ENCODE measurements at regions not wholly inside any gene's neighbourhood (a gene's known extent, or its start where the extent isn't known, plus 50 kb on each side); places are given as distances from the start of the nearest gene placed in this dataset.
"Not testable (repeated sequence)": the region's sequence is repeated elsewhere in the genome, so short reads cannot be mapped to it uniquely, and the experiment has no call there.

DNA sequence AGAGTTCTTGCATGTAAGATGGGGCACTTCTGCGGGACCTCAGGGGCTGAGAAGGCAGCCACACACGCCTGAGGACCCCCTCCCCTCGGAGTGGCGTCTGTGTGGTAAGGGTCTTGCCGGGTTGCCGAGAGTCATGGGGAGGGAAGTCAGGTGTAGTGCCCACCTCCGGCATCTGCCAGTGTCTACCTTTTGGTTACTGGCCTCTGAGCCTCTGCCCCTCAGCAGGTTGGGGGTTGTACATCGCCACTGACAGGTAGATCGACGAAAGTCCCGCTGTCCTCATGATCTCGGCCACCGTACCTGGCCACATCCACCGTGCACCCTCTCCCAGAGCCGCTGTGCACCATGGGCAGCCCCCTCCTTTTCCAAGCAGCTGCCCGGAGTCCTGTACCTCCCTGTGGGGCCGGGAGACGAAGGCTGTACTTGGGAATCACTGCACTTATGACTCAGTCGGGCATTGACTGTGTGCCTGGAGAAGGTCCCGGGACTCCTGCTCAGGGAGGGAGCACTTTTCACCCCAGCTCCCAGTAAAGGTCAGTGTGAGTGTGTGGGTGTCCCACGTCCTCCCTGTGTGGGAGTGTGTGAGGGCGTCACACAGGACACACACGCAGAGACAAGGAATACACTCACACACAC, 332.4 kb upstream of the MYT1L start:
- no peak for DNase-seq

DNA sequence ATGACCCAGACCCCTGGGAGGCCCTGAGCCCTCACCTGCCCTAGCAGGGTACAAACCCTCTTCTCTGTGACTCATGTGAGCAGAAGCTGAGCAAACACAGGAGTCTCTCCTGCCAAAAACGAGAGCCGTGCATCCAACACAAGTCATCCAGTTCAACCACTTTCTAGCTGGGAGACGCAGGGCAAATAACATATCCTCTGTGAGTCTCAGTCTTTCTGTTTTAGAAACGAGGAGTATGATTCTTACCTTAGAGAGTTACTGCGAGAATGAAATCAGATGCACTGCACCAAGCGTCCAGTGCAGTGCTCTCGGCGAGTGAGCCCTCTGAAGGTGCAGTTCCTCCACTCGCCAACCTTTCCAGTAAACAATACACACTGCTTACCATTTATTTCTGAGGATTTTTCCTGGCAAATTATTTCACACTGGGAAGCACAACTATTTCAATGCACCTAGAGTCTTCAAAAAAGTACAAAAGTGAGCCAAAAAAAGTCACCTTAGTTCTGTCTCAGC, 331.8 kb upstream of the MYT1L start:
- no peak for DNase-seq

DNA sequence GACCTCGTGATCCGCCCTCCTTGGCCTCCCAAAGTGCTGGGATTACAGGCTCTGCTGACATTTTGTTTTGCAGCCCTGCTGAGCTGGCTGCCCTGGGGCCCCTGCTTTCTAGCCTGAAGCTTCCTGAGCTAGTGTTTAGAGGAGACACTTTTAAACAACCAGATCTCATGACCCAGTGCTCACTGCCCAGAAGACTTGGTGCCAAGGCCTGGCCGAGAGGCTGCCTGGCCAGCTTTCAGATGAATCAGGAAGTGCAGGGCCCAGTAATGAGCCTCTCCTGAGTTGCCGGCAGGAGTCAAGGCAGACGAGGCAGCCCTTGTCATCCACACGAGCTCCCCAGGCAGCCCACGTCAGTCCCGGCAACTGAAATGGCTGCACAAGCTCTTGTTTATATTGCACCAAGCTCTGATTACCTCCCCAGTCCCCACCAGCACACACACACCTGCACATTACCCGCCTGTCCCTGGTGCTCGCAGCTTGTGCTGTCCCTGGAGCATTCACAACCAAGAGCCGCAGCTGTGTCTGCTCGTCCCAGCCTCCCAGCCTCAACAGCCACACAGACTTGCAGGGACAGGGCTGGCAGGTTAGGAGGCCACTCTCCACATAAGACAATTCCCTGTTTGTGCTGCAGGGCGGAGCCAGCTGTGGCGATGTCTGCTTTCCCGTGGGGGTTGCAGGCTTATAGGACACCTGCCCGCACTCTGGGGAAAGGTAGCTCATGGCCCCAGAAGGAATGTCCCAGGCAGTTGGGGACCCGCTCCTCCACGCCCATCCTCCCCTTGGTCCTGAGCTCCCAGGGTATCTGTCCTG, 331.2 kb upstream of the MYT1L start:
- no peak for DNase-seq

DNA sequence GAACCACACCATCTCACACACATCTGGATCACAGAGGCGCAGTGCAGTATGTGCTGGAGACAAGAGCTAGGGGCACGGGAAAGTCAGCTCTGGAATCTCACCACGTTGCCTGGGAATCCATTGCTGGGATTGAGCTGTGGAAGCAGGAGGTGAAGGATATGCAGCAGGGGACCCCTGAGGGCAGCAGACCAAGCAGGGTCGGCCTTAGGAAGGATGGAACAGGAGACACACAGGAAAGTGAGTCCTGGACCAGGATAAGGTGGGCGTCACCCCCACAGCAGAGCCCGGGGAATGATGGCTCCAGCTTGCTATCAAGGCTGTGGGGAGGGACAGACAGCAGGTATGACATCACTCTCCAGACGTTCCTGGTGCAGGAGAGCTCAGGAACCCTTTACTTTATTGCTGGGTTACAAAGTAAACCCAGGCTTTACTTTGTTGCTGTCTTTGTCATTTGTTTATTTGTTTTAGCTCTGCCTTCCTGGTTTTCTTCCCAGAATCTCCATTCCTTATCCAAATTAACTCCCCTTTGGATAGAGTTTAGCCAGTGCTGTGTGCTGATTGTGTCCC, 329.8 kb upstream of the MYT1L start:
- no peak for DNase-seq

DNA sequence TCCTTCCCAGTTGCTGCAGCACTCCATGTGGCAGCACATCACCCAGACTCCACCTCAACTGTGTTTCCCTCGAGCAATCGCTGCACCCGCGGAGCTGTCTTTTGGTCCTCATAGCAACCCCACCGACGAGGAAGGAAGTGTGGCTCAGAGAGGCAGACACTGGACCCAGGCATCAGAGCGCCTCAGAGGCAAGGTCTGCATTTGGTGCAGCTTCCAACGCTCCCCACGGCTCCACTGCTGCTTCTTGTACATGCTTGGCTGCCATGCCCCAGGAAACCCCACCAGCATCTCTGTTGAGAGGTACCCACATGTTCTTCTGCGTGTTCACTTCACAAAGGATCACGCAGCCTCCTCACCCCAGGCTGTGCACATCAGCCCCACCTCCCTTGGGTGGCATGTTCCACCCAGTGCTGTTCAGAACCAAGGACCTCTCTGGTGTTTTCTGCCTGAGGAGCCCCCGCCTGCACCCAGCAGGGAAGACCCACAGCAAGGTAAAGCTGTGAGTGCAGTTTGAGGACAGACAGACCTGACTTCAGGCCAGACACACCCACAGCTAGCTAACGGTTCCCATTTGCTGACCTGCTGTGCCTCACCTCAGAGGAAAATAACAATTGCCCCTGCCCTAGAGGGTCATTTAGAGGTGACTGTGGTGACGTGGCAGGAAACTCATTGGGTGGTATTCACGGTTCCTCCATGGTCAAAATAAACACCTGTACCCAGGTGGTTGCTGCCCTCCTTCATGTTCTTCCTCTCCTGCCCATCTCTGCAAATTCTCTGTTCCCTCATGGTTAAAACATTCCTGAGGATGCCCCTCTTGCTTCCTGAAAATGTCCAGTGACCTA, 326.3 kb upstream of the MYT1L start:
- no peak for DNase-seq

DNA sequence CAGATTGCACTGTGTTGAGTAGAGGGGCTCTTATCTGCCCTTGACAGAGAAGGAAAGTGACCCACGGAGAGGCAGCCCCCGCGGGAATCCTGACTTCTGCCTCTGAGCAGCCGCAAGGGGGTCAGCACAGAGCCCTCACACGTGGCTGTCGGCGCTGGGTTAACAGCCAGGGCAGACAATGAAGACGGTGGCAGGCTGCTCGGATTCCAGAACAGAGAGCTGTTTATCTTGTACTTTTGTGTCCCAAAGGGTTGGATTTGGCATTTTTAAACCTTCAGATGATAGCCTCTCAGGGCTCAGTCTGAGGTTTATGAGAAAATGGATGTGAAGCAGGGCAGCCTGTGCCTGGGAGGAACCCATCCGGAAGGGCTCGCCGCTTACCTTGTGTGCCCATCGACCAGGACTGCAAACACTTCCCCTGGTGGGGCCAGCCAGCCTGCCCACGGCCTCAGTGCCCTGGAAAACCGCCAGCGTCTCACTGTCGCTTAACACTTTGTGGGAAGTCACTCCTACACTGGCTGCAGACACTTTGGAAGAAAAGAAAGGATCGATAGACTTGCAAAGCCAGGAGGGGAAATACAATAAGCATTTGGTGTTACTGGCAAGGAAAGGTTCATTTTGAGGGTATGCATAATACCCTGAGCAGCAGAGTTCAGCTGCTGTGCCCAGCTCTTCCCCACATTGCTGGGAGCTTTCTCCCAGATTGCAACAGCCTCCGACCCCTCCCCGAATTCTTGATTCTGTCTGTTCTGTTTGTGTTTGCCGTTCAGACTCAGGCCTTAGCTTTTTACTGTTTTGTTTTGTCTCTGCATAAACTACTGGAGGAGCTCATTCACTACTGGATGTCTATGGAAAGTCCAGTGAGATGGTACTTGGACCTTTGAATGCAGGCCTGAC, 325.3 kb upstream of the MYT1L start:
- DNase-seq = no peak

DNA sequence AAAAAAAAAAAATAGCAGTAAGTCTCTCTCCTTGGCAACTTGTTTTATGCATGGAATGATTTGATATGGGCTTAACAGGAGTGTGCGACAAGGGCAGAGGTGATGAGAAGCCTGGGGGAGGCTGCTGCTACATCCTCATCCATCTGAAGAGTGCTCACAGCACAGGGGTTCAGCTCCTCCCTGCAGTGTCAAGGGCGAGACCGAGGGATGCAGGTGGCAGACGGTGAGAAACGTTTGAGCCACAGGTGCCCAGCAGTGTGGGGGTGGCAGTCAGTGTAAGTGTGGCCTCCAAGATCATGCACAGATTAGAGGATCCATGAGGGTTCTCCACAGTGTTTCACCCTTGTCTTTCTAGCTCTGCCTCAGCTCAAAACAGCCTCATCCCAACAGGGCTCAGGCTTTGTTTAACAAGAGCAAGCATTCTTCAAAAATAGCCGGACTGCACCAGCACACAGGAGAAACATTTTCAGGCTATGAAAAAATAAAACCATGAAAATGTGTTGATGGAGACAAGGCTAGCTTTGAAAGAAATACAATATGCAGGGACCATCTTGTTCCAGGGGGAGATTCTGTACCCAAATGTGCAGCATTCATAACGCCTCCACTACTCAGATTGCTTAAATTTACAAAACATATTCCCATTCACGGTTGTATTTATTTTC, 324.5 kb upstream of the MYT1L start:
- DNase-seq = no peak

DNA sequence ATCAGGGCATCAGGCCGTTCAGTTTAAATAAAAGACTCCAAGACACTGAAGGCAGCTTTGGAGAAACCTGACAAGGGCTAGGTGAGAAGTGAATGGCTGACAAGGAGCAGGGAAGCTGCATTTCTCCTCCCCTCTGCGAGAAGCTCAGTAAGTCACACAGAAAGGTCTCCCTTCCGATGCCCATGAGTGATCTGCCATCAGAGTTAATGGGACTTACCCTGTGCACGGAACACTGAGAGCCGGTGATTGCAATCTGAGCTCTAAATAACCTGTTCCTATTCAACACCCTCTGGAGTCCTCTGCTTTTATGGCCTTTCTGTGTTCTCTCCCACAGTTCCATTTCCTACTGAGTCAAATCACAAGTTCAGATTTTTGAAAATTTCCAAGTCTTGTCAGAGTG, 322.2 kb upstream of the MYT1L start:
- no peak for DNase-seq

DNA sequence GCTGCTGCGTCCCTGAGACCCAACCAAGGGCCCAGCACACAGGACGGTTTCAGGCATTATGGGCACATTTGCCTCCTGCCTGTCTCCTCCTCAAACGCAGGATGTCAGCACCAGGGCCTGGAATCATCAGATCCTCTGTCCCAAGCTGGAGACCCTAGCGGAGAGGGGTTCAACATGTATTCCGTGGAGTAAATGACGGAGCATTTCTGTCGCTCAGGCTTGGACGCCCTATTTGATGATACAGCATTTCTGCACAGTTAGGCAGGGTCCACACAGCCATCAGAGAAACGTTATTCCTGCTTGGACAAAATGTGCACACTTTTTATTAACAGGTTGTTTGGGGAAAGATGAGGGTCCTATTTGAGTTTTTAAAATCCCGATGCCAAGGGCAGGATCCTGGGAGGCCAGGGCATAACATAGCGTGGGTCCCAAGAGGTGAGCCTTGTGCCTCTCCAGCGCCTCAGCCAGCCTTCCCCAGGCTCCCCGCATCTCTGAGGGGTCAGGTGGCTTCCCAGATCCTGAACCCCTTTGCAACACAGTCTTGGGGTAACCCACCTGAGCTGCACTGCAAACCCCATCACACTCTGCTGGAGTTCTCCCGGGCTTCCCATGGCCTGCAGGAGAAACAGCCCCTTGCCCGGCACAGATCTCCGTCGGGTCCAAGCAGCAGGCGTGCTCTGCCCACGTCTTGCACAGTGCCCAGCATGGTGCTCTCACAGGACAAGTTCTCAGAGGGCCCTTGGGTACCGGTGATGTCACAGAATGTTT, 319.7 kb upstream of the MYT1L start:
- no peak for DNase-seq

DNA sequence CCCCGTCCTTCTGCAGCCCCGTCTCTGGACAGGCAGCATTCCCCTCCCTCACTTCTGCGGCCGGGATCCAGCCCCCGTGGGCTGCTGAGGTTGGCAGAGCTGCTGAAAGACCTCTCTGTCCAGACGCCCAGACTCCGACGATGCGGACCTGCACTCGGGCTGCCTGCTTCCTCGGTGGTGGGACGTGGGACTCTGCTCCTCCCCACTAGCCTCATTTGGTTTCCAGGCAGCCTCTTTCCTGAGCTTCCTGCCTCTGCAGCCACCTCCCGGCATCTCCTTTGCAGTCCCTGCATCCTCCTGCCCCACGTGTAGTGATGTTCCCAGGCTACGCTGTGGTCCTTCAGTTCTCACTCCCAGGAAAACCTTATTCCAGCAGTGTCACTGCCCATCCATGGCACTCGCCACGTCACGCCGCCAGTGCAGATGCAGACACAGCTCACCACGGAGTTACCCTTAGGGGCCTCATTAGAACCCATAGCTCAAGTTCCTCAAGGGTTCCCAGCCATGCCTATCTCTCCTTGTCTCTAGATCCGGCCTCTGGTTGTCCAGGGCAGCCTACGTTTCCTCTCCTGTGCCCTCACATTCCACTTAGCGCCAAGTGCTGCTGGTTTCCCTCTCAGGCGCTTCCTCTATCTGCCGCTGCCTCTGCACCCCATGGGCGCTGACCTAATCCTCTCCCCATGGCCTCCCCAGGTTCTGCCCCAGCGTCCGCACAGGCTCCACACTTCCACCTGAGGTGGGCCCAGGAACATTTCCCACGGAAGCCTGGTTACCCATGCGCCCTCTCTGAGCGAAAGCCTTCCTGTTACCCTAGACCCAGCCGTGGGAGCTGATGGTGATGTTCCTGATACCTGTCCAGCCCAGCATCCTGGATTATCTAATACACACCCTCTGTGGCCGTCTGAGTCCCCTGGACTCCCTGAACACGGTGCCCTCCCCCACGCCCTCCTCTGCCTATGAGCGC, 318.3 kb upstream of the MYT1L start:
- no peak for DNase-seq

DNA sequence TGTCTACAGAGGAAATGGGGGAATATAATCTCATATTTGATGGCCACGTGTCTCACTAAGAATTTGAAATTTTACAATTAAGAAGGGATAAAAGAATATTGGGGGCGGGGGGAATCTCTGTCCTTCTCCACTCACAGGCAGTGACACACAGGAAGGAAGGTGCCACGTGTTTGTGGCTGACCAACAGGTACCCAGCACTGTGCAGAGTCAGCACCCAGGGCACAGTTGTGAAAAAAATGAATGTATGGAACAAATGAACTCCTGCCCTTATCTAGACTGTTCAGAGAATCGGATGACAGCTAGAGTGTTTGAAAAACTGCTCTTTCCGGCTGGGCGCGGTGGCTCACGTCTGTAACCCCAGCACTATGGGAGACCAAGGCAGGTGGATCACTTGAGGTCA, 317.0 kb upstream of the MYT1L start:
- DNase-seq = no peak

DNA sequence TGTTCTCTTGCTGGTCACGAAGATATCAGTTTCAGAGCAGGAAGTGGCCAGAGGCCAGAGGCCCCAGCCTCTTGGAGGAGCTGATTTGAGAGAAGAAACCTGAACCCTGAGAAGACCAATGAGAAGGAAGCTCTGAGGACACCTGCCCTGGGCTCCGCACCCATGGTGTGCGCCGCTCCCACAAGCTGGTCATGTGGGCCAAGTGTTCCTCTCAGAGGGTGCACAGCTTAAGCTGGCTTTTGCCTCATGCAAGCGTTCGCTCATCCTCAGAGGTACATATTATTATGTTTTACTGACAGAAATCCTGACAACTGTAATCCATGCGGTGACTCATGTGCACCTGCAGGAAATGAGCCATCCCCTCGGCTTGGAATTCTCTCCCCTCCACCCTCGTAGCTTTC, 316.1 kb upstream of the MYT1L start:
- no peak for DNase-seq

DNA sequence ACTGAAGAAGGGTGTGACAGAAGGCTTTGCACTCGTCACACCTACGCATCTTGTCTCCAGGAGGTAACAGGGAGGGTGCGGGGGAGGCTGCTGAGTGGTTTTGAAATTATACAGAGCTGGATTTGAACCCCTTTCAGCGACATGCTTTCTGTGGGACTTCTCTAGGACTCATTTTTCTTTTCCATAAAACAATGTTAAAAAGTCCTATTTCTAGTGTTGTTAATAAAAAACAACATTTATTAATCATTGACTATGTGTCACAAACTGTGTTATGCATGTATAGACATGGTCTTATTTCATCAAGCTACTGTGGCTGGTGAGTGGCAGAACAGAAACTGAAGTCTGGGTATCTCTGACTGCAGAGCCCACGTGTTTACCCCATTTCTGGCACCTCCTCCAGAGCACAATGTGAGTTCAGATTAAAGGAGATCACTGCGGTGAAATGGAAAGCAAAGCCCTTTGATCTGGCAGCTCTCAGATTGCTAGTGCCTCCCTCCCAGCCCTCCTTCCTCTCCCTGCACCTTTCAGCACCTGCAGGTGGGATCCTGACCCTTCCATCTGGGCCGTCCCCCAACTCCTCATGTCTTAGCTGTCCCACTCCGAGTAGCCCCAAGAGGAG, 315.5 kb upstream of the MYT1L start:
- no peak for DNase-seq

DNA sequence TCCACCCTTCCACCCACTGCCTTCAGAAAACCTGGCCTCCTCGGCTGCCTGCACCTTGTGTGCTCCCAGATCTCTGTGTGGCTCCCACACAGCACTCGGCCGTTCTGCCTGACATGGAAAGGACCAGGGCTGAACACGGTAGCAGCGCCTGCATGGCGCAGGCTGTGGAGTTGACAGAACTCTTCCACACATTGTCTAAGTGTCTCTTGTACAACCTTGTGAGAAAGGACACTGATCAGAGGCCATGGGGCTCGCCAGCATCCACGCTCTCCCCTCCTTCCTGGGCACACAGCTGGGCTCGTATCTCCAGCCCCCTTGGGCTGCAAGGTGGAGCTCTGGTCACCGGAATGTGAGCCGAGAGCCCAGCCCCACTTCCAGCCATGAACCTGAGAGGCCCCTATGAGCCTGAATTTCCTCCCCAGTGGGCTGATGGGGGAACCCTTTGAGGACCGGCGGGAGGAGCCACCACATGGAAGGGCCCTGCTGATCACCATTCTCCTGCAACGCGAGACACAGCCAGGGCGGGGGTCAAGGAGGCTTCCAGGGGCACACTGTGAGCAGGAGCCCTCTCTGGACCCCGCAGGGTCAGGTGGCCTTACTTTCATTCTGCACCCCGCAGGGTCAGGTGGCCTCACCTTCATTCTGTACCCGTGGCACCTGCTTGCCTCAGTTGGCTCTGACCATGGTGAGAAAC, 314.2 kb upstream of the MYT1L start:
- DNase-seq = no peak

DNA sequence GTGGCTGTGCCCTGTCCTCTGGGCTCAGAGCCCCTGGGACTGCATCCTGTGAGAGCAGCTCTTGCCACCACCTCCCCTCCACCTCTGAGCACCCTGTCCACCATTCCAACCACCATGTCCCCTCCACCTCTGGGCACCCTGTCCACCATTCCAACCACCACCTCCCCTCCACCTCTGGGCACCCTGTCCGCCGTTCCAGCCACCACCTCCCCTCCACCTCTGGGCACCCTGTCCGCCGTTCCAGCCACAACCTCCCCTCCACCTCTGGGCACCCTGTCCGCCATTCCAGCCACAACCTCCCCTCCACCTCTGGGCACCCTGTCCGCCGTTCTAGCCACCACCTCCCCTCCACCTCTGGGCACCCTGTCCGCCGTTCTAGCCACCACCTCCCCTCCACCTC, 313.7 kb upstream of the MYT1L start:
- not testable (repeated sequence) for DNase-seq

DNA sequence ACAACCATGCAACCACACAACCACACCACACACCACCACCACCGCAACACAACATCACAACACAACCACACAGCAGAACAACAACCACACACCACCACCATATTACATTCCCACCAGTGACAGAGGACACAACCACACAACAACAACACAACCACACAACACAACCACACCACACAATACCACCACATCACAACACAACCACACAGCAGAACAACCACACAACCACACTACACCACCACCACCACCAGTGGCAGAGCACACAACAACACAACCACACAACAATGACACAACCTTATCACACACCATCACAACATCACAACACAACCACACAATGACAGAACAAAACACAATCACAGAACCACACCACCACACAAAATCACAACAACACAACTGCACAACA, 313.0 kb upstream of the MYT1L start:
- DNase-seq = no peak
